GM18519 (cell line): ENCODE measurements at regions not wholly inside any gene's neighbourhood (a gene's known extent, or its start where the extent isn't known, plus 50 kb on each side); places are given as distances from the start of the nearest gene placed in this dataset.
"Not testable (repeated sequence)": the region's sequence is repeated elsewhere in the genome, so short reads cannot be mapped to it uniquely, and the experiment has no call there.

Source experiments
- ATAC-seq: cut with Tn5 transposase; IDR thresholded peaks from one replicate; pipeline ENCODE4 v1.9.1; 2021; ENCODE audit warnings: mild to moderate bottlenecking, moderate library complexity; ENCODE audit not compliant: unreplicated experiment, low FRiP score

DNA sequence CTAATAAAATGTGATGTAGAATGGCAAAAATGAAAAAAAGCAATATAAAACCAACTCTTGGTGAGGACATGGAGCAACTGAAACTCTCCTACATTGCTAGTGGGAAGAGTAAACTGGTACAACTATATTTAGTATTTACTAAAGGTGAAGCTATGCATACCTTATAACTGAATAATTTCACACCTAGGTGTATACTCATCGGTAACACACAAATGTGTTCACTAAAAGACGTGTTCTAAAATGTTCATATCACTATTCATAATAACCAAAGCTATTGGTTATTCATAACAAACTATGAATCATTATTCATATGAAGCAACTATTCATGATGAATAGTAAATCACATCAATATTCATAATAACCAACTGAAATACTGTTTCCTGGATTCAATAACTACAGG lies 1030.3 kb downstream of the ROBO2 start:
- ATAC-seq, result no peak

DNA sequence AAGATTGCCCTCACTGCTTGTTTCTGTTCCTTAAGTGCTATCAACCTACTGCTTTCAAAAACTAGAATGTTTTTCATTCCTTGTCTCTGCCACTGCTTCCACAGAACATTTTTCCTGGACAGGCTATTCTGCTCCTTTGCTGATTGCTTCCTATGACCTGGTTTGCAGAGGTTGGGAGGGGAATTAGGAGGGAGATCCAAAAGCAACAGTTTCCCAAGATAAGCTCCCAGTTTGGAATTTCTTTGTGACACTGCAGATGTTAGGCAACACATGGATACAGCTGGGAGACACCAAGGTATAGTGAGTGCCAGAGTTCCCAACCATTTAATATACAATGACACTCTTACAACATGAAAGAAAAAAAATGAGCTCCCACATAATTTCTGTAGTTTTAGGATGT lies 1036.5 kb downstream of the ROBO2 start:
- ATAC-seq, result no peak

DNA sequence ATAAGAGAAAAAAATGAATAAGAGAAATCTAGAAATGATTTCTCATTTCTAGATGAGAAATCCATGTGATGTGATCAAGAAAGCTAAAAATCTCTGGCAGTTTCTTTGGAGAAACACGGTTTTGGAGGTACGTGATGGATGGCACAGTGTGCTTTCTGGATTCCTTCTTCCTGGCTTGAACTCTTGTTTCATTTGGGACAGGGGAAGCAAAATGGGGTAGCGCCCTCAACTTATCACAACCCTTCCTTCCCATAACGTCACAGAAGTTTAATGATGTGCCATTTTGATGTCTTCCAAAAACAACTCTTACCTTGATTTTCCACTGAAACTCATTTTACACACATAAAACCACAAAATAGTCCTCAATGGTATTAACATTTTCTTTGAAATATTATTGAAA lies 1037.3 kb downstream of the ROBO2 start:
- no peak for ATAC-seq

DNA sequence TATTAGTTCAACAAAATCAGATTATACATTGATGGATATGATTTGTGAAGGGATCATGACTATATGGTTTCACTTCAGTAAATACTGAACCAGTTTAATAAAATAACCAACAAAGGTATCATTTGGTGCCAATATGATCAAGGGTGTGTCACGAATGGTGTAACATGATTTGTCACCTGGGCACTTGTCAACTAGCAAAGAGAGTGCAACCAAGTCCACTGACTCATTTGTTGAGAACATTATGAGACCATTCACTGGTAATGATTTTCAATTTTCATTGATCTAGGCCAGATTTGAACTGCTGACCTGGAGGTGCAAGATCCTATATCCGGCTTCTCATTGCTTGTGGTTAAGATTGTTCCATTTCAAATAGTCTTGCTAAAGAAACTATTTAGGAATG lies 1037.9 kb downstream of the ROBO2 start:
- ATAC-seq, result no peak

DNA sequence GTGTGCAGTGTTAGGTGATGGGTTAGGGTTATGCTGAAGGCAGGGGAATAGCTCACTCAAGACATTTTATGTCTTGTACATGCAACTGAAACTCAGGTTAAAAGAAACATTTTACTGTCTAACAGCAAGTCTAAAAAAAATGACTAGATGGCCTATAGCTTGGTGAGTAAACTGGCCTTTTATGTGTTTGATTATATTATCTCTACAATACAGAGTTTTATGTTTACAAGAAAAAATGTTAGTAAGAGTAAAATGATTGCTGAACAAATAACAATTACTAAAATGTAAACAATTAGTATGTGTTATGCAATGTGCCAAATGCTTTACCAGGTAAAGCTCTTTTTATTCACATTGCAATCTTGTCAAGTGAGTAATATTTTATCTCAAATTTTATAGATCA lies 1039.6 kb downstream of the ROBO2 start:
- ATAC-seq, result no peak

DNA sequence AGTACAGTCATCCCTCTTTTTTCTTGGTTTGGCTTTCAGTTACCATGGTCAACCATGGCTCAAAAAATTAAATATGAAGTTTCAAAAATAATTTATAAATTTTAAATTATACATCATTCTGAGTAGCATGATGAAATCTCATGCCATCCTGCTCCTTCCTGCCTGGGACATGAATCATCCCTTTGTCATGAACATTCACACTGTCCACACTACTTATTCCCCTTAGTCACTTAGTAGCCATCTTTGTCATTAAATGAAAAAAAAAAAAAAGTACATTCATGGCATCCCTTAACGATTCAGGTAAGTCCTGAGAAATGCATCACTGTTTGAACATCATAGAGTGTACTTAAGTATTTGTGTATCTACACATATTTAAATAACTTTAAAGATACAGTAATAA lies 1046.3 kb downstream of the ROBO2 start:
- no peak for ATAC-seq

DNA sequence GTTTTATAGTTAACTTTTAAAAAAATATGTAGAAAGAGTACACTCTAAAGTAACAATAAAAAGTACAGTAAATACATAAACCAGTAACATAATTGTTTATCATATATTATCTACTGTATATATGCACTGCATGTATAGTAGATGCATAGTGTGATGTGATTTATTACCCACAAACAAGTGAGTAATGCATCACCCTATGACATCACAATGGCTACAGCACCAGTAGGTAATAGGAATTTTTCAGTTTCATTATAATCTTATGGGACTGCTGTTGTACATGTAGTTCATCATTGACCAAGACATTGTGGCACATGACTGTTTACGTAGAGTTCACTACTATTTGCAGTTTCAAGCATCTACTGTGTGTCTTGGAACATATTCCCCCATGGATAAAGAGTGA lies 1047.2 kb downstream of the ROBO2 start:
- no peak for ATAC-seq

DNA sequence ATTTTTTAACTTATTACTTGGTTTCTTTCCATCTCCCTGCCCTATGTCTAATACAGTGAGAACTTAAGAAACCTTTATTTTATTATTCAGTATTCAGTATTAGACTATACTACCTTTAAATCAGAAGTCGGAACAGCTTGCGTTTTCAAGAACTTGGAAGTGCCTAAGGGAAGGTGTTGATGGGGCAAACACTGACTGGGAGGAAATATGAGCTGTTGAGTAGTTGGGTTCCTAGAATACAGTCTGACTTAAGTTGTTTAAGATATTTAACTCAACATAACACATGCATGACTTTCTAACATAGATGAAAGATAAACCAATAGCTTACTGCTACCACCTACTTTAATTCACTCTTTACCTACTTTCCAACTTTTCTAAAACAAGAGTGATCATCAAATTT lies 1048.1 kb downstream of the ROBO2 start:
- ATAC-seq, result no peak

DNA sequence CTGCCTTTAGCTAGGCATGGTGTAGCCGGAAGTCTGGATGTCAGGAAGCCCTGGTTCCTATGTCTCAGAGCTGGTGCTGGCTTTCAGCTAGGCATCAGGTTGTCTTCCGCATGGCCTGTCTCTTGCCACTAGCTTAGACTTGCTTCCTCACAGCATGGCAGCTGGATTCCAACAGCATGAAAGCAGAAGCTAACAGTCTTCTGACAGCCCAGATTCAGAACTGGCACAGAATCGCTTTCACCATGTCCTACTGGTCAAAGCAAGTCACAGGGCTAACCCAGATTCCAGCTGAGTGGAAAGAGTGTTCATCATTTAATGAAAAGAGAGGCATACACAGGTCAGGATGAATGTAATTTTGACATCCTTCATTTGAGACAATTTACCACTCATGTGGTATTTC lies 1050.5 kb downstream of the ROBO2 start:
- ATAC-seq, result no peak

DNA sequence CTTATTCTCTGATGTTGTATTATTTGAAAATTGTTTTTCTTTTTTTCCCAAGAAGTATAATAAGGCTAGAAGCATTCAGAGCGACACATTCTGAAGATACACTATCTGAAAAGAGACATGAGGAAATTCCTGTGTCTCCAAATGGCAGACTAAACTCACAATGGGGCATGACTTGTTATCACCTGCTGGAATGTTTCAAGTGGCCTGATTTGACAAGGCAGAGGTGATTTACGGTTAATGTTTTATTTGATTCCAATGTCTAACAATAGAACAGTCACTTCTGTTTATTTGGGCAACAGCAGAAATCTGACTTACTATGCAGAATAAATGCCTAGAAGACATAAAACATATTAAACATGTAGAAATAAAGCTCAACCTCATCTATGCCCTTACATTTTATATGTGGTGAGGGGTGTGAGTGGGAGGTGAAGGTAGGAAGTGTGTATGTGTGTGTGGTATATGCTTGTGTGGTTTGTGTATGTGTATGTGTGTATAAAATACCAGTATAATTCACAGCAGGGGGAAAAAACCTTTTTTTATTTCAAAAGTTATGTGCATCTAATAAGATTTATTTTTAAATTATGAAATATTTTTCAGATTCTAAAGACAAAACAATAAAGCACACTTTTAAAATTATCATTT lies 1051.7 kb downstream of the ROBO2 start:
- ATAC-seq, result no peak

DNA sequence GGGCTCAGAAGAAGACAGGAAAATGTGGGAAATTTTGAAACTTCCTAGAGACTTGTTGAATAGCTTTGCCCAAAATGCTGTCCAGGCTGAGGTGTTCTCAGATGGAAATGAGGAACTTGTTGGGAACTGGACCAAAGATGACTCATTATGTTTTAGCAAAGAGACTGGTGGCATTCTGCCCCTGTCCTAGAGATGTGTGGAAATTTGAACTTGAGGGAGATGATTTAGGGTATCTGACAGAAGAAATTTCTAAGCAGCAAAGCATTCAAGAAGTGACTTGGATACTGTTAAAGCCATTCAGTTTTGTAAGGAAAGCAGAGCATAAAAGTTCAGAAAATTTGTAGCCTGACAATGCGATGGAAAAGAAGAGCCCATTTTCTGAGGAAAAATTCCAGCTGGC lies 1052.7 kb downstream of the ROBO2 start:
- not testable (repeated sequence) for ATAC-seq

DNA sequence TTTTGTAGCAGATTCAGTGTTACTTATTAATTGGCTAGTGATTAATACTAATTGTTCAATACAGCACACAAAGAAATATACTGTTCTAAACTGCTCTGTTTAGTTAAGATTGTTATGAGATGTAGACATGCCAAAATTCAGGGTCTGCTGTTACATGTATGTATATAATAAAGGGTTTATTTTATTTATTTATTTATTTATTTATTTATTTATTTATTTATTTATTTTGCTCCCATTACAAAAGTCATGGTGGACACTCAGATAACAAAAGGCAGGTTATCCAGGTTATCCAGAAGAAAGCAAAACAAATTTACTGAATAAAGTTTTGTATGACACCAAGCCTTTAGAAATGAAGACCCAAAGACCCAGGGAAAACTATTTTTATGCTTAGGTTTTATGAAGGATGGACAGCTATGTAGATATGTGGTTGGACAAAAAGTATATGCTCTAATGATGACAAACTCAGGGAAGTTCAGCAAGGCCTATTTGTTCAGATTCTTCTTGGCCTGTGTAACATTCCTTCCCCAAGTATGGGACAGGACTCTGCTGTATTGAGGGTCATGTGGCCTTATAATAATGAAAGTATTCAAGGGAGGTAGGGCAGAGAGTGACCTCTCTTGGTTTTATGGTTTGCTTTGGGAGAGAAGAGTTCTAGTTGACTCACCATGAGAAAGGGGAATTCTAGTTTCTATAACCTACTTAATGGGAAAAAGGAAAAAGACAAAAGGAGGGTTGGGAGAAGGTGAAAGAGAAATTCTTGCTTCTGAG lies 1056.8 kb downstream of the ROBO2 start:
- no peak for ATAC-seq

DNA sequence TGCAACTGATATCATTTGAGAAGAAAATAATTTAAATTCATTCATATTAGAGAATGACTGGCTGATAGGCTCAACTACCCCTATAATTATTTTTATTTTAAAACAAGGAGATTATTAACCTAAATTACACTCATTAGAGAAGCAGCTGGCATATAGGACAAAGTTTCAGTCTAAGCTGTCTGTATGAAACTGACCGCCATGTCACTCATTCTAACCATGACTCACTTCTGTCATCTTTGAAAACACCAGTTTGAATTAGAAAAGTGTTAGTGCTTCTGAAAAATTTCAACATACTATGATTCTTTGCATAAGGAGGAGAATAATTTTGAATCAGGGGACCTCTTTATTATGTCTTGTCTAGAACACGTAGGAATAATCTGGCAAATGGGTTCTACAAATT lies 1058.5 kb downstream of the ROBO2 start:
- no peak for ATAC-seq

DNA sequence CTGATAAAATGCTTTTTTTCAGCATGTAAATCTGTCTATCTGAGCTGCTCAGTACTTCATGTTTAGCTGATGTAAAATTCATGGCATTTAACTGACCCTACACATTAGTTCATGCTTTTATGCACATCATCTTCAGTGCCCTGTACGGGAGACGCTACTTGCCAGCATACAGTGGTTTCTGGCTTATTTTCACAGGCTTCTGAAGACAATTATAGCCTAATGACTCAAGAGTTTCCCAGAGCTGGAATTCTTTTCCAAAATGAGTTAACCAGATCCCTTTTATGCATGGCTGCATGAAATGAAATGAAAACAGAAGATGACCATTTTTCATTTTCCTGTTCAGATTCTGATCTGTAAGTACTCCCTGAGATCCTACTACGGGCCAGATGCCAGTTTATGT lies 1061.5 kb downstream of the ROBO2 start:
- ATAC-seq, result no peak

DNA sequence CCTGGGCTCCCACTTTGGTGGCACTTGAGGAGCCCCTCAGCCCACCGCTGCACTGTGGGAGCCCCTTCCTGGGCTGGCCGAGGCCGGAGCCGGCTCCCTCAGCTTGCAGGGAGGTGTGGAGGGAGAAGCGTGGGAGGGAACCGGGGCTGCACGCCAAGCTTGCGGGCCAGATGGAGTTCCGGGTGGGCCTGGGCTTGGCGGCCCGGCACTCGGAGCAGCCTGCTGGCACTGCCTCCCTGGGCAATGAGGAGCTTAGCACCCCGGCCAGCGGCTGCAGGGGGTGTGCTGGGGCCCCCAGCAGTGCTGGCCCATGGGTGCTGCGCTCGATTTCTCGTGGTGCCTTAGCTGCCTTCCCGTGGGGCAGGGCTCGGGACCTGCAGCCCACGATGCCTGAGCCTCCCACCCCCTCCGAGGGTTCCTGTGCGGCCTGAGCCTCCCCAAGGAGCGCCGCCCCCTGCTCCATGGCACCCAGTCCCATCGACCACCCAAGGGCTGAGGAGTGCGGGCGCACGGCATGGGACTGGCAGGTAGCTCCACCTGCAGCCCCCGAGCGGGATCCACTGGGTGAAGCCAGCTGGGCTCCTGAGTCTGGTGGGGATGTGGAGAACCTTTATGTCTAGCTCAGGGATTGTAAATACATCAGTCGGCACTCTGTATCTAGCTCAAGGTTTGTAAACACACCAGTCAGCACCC lies 1068.5 kb downstream of the ROBO2 start:
- not testable (repeated sequence) for ATAC-seq

DNA sequence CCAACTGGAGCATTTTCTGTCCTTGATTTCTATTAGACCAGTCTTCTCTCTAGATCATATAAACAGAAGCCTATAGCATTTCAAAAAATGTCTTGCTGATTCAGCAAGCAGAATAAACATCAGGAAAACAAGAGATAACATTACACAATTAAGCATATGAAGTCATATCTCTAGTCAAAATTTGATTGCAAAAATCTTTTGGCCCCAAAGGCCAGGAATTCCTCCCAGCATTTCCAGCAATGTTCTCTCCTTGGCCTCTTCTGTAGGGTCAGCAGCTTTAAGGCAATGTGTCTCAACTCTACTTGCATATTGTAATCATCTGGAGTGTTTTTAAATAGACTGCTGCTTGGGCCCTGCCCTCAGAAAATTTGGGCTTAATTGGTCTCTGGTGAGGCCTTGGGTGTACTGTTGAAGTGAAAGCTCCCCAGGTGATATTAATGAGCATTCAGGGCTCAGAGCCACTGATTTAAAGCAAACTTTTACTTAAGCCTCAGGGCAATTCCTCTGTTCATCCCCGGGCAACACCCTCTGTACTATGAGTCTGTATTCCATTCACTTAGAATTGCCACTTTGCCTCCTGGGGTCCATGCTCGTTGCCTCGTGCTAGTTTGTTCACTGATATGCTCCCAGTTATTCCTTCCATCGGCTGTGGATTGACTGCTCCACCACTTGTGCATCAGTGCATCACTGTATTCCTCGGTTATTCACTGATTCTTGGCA lies 1072.6 kb downstream of the ROBO2 start:
- ATAC-seq, result no peak

DNA sequence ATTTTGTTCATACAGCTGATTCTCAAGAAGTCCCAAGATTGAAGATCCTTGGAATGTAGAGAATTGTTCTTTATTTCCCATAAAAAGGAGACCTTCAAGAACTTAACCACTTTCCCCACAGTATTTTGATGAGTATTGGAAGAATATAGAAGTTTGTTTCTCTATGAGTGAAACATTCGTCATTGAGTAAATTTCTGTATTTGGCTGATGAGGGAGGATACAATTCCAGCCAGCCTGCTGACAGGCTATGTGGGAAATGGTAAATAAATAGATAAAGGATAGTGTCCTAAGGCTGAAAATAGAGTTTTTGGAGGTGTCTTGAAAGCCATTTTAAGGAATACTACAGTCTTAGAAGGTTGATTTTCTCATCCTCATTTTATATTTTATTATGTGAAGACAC lies 1076.1 kb downstream of the ROBO2 start:
- ATAC-seq, result no peak

DNA sequence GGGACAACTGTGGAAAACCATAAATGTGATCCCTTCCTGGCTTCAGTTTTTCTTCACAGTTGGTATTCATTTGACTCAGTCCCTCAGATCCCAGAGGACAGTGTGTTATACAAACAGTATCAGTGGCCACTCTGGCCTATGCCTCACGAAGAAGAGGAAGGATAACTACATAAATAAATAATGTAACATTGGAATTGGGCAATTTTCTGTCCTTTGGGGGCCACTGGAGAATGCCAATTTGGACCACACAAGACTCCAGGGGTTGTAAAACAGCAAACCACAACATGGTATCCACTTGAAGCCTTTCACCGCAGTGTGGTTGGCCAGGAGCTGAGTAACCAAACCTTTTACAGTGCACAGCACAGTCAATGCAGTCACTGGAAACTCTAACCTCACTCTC lies 1077.0 kb downstream of the ROBO2 start:
- ATAC-seq, result no peak

DNA sequence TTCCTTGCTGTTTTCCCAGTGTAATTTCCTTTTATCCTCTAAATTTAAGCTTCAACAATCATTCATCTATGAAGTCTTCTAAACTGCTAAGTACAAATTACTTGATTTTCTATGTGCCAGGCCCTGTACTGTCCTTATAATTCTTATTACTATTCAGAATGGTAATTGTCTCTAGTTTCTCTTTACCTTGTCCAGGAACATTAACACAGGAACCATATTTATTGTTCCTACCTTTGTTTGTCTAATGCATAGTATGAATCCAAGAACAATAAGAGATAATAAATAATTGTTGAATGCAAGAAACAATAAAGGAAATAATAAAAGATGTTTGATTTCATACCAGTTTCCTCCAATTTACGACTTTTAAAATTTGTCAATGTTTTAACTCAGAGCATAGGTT lies 1083.2 kb downstream of the ROBO2 start:
- ATAC-seq, result no peak

DNA sequence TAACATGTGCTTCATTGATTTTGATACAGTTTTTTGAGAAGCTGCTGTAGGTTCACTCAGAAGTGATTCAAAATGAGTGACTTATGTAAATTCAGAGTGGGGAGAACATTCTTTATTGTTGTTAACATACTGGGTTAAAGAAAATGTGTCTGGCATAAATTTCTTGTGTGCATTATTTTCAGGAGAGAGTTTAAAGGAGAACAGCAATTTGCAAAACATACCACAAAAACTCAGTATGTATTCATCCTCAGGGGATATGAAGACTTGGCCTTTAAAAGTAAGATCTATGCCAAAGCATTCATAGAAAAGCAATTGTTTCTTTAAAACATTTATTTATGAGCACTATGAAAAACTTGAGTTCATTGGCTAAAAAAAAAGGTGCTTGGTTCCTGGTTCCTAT lies 1089.8 kb downstream of the ROBO2 start:
- no peak for ATAC-seq

DNA sequence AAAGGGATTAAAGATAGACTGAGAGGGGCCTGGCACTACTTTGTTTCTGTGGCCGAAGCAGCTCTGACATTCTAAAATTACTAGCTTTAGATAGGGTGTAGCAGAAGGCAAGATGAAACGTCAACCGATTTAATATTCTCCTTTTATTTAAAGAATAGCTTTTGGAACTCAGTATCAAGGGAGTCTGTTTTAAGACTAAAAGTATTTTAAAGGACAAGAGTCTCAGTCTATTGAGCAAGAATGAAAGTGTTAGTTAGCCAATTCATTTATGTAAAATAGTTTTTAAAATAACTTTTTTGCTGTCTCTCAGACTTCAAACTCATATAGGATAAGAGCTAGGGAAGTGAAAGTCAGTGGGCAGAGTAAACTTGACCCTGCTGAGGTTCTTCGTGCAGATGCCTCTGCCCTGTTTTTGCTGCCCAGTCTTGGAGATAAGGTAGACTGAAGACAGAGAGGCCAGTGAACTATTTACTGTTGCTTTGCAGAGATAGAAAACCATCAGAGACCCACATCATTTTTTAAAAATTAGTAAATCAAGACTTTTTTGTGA lies 1090.9 kb downstream of the ROBO2 start:
- no peak for ATAC-seq
